HG03196 (cell line): ENCODE measurements at regions not wholly inside any gene's neighbourhood (a gene's known extent, or its start where the extent isn't known, plus 50 kb on each side); places are given as distances from the start of the nearest gene placed in this dataset.

Experiments used
- ATAC-seq: cut with Tn5 transposase; IDR thresholded peaks from one replicate; pipeline ENCODE4 v1.9.1; 2021; ENCODE audit not compliant: unreplicated experiment

DNA sequence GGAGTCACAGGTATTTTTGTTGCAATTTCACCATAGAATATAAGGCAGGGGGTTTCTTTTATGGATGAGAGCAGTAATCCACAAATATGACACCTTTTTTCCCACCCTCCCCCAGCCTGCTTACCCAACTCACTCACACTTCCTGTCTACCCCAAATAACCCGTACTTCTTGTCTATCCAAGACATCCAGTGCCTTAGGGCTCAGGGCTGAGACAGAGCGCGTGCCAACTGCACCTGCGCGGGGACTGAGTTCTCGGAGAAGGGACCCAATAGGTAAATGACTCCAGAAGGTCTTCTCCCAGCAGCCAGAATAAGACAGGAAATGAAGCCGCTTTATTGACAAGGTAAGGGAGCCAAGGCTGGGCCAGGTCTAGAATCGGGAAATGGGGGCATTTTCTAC, 369.1 kb downstream of the SIPA1L2 start:
- ATAC-seq, result no peak

DNA sequence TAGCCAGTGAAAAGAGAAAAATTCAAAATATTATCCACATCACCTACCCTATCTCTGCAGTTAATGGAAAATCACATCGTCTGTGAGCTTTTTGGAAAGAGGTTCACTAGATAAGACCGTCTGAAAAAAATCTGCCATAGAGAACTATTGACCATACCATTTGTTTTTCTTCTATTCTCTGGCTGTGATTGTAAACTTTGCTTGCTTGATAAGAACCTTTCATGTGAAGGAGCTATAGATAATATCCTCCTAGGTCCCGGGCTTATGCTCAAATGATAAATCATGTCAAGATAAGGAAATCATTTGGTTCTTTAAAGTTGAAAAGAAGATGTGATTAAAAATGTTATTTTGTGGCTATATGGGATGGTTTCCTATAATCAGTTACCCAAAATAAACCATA, 369.9 kb downstream of the SIPA1L2 start:
- no peak for ATAC-seq

DNA sequence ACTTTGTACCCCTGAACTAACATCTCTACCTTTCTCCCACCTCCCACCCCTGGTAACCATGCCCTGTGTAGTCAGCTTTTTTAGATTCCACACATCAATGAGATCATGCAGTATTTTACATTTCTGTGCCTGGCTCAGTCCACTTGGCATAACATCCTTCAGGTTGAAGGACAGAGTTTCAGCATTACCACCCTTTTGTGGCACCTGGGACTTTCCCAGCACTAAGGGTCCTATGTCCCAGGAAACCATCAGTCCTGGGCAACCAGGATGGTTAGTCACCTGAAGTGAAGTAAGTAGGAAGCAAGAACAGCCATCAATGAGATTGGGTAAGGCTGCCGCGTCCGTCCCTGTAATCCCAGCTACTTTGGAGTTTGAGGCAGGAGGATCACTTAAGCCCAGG, 370.6 kb downstream of the SIPA1L2 start:
- ATAC-seq, result no peak

DNA sequence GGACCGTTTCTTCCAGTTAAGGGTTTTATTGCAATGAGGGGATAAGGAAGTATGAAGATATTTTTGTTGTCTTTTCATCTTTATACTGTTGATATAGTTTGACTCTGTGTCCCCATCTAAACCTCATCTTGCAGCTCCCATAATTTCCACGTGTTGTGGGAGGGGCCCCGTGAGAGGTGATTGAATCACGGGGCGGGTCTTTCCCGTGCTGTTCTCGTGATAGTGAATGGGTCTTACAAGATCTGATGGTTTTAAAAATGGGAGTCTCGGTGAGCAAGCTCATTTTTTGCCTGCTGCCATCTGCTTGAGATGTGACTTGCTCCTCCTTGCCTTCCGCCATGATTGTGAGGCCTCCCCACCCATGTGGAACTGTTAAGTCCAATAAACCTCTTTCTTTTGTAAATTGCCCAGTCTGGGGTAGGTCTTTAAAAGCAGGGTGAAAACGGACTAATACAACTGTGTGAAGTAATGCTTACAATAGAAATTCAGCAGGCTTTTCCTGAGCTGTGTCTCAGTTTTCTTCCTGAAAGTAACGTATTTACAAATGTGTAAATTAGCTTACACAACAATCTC, 377.3 kb downstream of the SIPA1L2 start:
- no peak for ATAC-seq

GRCh38 chr1:232250838-232251237, 379.1 kb downstream of the SIPA1L2 start:
- ATAC-seq, result no peak

- ATAC-seq, result no peak
Observed at GRCh38 chr1:232249861-232250777, 379.8 kb downstream of the SIPA1L2 start.

DNA sequence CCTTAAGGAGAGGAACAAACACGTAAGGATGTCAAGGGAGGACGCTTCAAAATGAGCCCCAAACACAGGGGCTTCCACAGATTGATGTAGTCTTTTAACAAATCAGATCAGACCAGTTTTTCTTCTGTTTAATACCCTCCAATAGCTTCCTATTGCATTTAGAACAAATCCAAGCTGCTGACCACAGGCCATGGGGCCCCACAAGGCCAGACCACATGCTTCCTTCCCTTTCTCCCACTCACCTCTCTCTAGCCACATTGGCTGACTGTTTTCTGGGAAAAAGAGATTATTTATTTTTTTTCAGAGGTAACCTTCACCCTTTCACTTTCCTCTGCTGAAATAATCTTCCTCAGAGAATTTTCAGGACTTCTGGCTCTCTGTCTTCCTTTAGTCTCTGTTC, 380.6 kb downstream of the SIPA1L2 start:
- ATAC-seq, result no peak

- ATAC-seq, result no peak
Observed at GRCh38 chr1:232248276-232248820, 381.6 kb downstream of the SIPA1L2 start.

DNA sequence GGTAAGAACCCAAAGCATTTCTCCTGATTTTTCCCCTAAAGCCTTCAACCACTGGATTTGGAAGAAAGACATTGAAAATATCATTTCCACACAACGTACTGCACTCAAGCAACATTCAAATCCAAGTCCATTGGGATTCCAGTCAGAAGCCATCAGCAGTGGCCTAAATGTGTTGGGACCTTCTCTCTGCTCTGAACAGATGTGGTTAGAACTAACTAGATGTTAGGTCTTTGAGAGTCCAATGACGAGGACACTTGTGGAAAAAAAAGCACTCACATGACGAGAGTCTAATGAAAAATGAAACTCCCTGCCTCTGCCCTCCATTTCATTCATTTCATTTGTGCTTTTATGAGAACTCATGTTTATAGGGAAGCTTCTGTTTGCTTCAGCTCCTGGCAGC, 382.3 kb downstream of the SIPA1L2 start:
- ATAC-seq, result no peak

- no peak for ATAC-seq
Observed at GRCh38 chr1:232244426-232244825, 385.5 kb downstream of the SIPA1L2 start.

DNA sequence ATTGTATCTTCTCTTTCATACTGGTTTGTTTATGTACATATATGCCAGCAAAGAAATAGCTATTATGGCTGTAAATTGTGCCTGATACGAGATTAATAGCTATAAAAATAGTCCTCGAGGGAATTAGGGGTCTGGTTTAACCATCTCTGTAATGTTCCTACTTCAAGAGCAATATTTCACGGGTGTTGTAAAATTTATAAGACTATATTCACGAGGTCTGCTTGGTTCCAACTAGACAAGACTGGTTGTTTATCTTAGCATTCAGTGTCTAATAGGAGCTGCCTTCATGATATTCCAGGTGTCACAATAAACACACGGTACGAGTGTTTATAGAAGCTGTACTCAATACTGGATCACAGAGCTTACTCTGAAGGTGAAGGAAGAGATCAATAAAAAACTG, 389.9 kb downstream of the SIPA1L2 start:
- ATAC-seq, result no peak

- ATAC-seq, result no peak
Observed at GRCh38 chr1:232239522-232239921, 390.4 kb downstream of the SIPA1L2 start.

GRCh38 chr1:232238009-232238408, 391.9 kb downstream of the SIPA1L2 start:
- no peak for ATAC-seq

GRCh38 chr1:232227306-232227705, 402.6 kb downstream of the SIPA1L2 start:
- ATAC-seq, result no peak

DNA sequence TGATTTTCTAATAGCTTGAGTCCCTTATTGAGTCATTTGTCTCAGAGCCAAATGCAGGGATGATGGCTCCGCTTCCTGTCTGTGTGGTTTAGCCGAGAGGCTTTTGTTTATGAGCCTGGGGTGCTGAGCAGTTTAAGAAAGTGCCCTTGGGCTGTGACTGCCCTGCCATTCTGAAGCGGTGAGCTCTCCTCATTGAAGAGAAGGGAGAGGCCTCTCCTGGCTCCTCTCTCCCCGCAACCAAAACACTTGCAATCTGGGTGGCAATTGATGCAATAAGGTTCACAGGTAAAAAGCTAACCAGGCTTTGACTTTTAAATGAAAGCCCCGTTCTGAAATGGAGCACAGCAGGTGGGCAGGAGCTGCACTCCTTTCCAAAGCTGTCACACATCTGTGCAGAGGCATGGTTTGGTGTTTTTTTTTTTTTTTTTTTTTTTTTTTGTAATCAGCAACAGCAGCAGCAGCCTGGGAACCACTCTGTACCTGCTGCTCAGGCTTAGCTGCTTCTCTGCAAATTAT, 403.7 kb downstream of the SIPA1L2 start:
- ATAC-seq, result no peak

GRCh38 chr1:232225336-232226131, 404.4 kb downstream of the SIPA1L2 start:
- ATAC-seq, result no peak

DNA sequence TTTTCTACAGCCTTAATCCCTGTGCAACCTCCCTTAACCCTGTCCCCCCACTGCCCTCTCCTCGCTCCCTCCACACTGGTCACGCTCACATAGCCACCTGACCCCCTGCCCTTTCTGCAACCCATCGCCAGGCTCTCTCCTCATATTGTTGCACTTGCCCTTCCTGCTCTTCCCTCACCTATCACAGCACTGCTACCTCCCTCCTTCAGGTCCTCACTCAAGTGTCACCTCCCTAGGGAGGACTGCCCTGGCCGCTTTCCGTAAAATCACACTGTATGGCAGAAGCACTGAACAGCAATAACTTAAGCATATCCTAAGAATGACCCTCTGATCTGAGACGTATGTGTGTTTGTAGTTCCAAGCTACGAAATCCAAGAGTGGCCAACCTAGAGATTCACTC, 406.0 kb downstream of the SIPA1L2 start:
- no peak for ATAC-seq

DNA sequence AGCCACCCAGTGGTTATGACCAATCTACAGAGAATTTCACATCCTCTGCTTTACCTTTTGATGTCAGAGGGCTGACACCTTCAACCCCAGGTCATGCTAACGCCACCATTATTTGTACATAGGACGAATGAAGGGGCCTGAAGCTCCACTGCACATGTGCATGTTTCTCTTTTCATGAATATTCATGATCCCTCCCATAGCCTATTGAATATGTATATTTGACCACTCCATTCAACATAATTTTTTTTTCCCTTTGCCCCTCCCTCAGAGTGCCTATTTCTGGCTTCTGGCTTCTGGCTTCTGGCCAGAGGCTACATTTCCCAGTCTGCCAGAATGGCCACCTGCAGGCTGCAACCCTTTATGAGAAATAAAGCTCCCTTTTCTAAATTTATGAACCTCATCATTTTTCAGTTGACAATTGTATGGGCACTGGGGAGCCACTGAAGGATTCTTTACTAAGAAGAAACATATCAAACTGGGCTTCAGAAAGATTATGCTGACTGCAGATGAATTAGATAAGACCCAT, 406.7 kb downstream of the SIPA1L2 start:
- no peak for ATAC-seq

DNA sequence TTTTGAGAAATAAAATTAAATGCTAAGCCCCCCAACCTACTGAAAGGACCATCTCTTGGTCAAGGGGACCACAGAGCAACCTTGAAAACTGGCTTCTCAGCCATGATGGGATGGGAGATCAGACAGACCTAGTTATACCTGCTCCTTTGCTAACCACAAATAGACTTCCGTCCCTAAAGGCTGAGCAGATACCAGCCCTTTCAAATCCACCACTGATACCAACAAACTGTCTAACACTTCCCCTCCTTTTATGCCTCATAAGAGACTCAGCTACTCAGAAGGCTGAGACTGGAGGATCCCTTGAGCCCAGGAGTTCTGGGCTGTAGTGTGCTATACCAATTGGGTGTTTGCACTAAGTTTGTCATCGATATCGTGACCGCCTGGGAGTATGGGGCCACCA, 407.3 kb downstream of the SIPA1L2 start:
- no peak for ATAC-seq

DNA sequence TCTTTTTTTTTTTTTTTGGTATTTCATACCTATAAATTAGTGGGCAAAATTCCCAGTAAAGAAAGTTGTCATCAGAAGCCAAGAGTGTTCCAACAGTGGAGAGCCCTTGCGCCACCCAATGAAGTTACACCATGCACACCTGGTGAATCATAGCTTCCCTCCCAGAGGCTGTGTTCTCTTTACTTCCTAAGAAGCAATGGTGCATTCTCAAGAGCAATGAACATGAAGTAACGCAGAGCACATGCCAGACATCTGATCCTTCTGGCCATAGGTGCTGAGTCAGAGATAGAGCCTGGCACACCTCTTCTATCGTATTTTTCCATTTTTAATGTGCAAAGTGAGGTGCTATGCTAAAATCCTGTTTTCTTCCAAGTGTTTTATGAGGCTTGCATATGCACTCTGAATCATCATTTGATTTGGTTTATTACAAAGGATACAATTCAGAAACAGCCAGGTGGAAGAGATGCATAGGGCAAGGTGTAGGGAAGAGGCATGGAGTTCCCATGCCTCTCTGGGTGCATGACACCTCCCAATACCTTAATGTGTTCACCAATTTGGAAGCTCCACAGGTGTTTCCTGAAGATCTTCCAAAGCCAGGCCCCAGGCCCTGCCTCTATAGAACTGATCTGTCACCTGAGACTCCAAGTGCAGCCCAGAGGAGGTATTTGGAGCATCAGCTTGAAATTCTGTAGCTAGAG, 408.0 kb downstream of the SIPA1L2 start:
- no peak for ATAC-seq
